K562 (cell line): ENCODE measurements at regions not wholly inside any gene's neighbourhood (a gene's known extent, or its start where the extent isn't known, plus 50 kb on each side); places are given as distances from the start of the nearest gene placed in this dataset.
A peak's percentile ranks its signal among the peaks of the same experiment; 100 is the strongest.

ENCODE experiments used
- ATAC-seq: fragments of 200-7000 bp; cut with Tn5 transposase; 3 replicates; pipeline ENCODE4 v1.9.1; 2020; ENCODE audit warnings: moderate library complexity
- BruUV-seq: library from RNA; stranded (reverse); fragments of 400-500 nt; replicated peaks from 2 replicates; lab custom pipeline; 2021; lab: Mats Ljungman, UMichigan
- CTCF ChIA-PET: fragments of 300-600 bp; formaldehyde crosslinking; extraction: SDS; loops from one replicate; lab custom pipeline; 2021; ENCODE audit warnings: low intra/inter-chr PET ratio; lab: Yijun Ruan, JAX
- POLR2A ChIA-PET: fragments of 300-600, 350-650 bp; sonication (Branson Sonifier 250); formaldehyde crosslinking; extraction: SDS; loops from one replicate; lab custom pipeline; 2021; ENCODE audit warnings: antibody characterized with exemption, inconsistent platforms; lab: Yijun Ruan, JAX
- DNase-seq, 4 experiments: peaks; one replicate each; pipeline versions ENCODE4 v3.0.0 to v3.0.0-alpha.2; 2011 to 2018; ENCODE audit warnings: low spot score in 3 of 4, mixed read lengths in 3 of 4; ENCODE audit errors: extremely low read depth in 1 of 4
- FAIRE-seq: peaks from 2 replicates; lab custom pipeline; 2011; peaks lifted over from hg19 to GRCh38; lab: Jason Lieb, UNC
- H2AFZ ChIP-seq: 2 replicates; pipeline ENCODE4 v1.6.0; 2011; ENCODE audit warnings: low read depth, low read length, control low read depth, inconsistent platforms
- H3K27ac ChIP-seq: fragments of 200-600 bp; 3 replicates; pipeline ENCODE4 v1.8.0; 2011; ENCODE audit warnings: low read depth, mild to moderate bottlenecking, control low read depth, inconsistent platforms, low read length, moderate library complexity, mixed read lengths; ENCODE audit errors: extremely low read depth
- H3K27me3 ChIP-seq, 2 experiments: fragments of 300-600 bp in 1 of 2; 2 replicates in 1 of 2; 3 replicates in 1 of 2; pipeline versions ENCODE4 v1.6.0 to v1.8.0; 2011; ENCODE audit warnings: inconsistent platforms in 2 of 2, low read length in 2 of 2, mild to moderate bottlenecking in 1 of 2, mixed read lengths in 1 of 2, moderate library complexity in 1 of 2; ENCODE audit not compliant: control insufficient read depth in 2 of 2, insufficient read depth in 2 of 2
- H3K36me3 ChIP-seq: fragments of 300-600 bp; 3 replicates; pipeline ENCODE4 v1.8.0; 2011; ENCODE audit warnings: mild to moderate bottlenecking, low read length, inconsistent platforms; ENCODE audit not compliant: control insufficient read depth, insufficient read depth
- H3K4me1 ChIP-seq, 2 experiments: fragments of 200-600 bp in 1 of 2; replicated peaks in 1 of 2; 2 replicates in 1 of 2; 3 replicates in 1 of 2; pipeline versions ENCODE4 v1.5.1 to v1.8.0; 2011; ENCODE audit warnings: inconsistent platforms in 2 of 2, low read length in 2 of 2, mild to moderate bottlenecking in 1 of 2, mixed read lengths in 1 of 2, moderate library complexity in 1 of 2; ENCODE audit not compliant: control insufficient read depth in 2 of 2, insufficient read depth in 2 of 2
- H3K4me2 ChIP-seq: 2 replicates; pipeline ENCODE4 v1.6.1; 2011; ENCODE audit warnings: low read length, control low read depth, inconsistent platforms, mixed read lengths; ENCODE audit not compliant: insufficient read depth
- H3K4me3 ChIP-seq: fragments of 200-600 bp; sonication (generic), shearing (Covaris generic); 2 replicates; pipeline ENCODE4 v1.5.1; 2016; ENCODE audit warnings: control low read depth, inconsistent platforms
- H3K79me2 ChIP-seq: fragments of 200-600 bp; 3 replicates; pipeline ENCODE4 v1.8.0; 2011; ENCODE audit warnings: low read length, inconsistent platforms; ENCODE audit not compliant: control insufficient read depth, insufficient read depth
- H3K9ac ChIP-seq, 2 experiments: 2 replicates each; pipeline versions ENCODE4 v1.6.0 to v1.6.1; 2011; ENCODE audit warnings: low read depth in 2 of 2, low read length in 2 of 2, control low read depth in 1 of 2, inconsistent platforms in 1 of 2, mild to moderate bottlenecking in 1 of 2, mixed read lengths in 1 of 2; ENCODE audit not compliant: insufficient read depth in 1 of 2
- H3K9me1 ChIP-seq: one replicate; pipeline ENCODE4 v1.6.0; 2011; ENCODE audit warnings: inconsistent platforms, mild to moderate bottlenecking, low read length, moderate library complexity; ENCODE audit not compliant: control insufficient read depth, insufficient read depth
- H3K9me3 ChIP-seq: replicated peaks from 2 replicates; pipeline ENCODE4 v1.5.1; 2011; ENCODE audit warnings: low read depth, low read length, inconsistent platforms; ENCODE audit not compliant: control insufficient read depth, insufficient read depth
- H4K20me1 ChIP-seq: replicated peaks from 2 replicates; pipeline ENCODE4 v1.6.1; 2011; ENCODE audit warnings: low read length, inconsistent platforms, mixed read lengths; ENCODE audit not compliant: control insufficient read depth, insufficient read depth
- CBX3 ChIP-seq, 2 experiments: IDR thresholded peaks; 1 replicate in 1 of 2; 2 replicates in 1 of 2; pipeline ENCODE4 v1.6.1; 2012; ENCODE audit warnings: inconsistent platforms in 2 of 2, low read length in 2 of 2, borderline replicate concordance in 1 of 2, control low read depth in 1 of 2
- CCNT2 ChIP-seq: IDR thresholded peaks from 2 replicates; pipeline ENCODE4 v1.6.1; 2011; ENCODE audit warnings: borderline replicate concordance, low read depth, mild to moderate bottlenecking, moderate library complexity, mixed read lengths, low read length; ENCODE audit not compliant: insufficient read length; ENCODE audit errors: extremely low read depth
- CHD4 ChIP-seq: fragments of 200-600 bp; sonication (generic); IDR thresholded peaks from 3 replicates; pipeline ENCODE4 v1.6.1; 2012; ENCODE audit warnings: low read depth, mild to moderate bottlenecking, mixed read lengths, low read length, inconsistent platforms; ENCODE audit not compliant: insufficient read depth, insufficient replicate concordance, poor library complexity, severe bottlenecking
- DACH1 ChIP-seq: fragments of 450-650 bp; IDR thresholded peaks from 2 replicates; pipeline ENCODE4 v1.6.1; 2018; ENCODE audit not compliant: partially characterized antibody
- EHMT2 ChIP-seq: fragments of 450-650 bp; IDR thresholded peaks from 2 replicates; pipeline ENCODE4 v1.6.1; 2018; ENCODE audit warnings: antibody characterized with exemption
- HBP1 ChIP-seq: fragments of 450-650 bp; formaldehyde crosslinking; IDR thresholded peaks from 2 replicates; pipeline ENCODE4 v1.4.0; 2022; ENCODE audit warnings: missing genetic modification characterization
- HNRNPK ChIP-seq: fragments of 200-400 bp; formaldehyde crosslinking; IDR thresholded peaks from one replicate; pipeline ENCODE4 v1.6.1; 2018; ENCODE audit warnings: mild to moderate bottlenecking, low read depth, low read length; ENCODE audit not compliant: poor library complexity, severe bottlenecking
- KAT8 ChIP-seq: fragments of 450-650 bp; IDR thresholded peaks from 2 replicates; pipeline ENCODE4 v1.6.1; 2016; ENCODE audit warnings: low read depth, mild to moderate bottlenecking
- NEUROD1 ChIP-seq: fragments of 150-350 bp; IDR thresholded peaks from 2 replicates; pipeline ENCODE4 v1.6.1; 2014; ENCODE audit warnings: borderline replicate concordance, low read length, low read depth; ENCODE audit not compliant: partially characterized antibody
- NFATC3 ChIP-seq: fragments of 450-650 bp; IDR thresholded peaks from 2 replicates; pipeline ENCODE4 v1.6.1; 2017; ENCODE audit warnings: mild to moderate bottlenecking
- NR2F6 ChIP-seq: fragments of 450-650 bp; formaldehyde crosslinking; IDR thresholded peaks from 2 replicates; pipeline ENCODE4 v1.4.0; 2020; ENCODE audit warnings: mild to moderate bottlenecking
- SPI1 ChIP-seq: IDR thresholded peaks from 2 replicates; pipeline ENCODE4 v1.6.1; 2011; ENCODE audit warnings: low read depth, low read length, control low read depth, borderline replicate concordance
- THRB ChIP-seq: fragments of 450-650 bp; formaldehyde crosslinking; conservative IDR thresholded peaks from 2 replicates; pipeline ENCODE4 v1.4.0; 2022; ENCODE audit warnings: mild to moderate bottlenecking, missing genetic modification characterization
- ZFX ChIP-seq: sonication (generic); formaldehyde crosslinking; IDR thresholded peaks from 2 replicates; pipeline ENCODE4 v1.8.0; 2022; ENCODE audit warnings: mild to moderate bottlenecking, missing genetic modification reagents, moderate library complexity
- ZNF263 ChIP-seq: sonication (generic); formaldehyde crosslinking; IDR thresholded peaks from 2 replicates; pipeline ENCODE4 v1.8.0; 2022; ENCODE audit warnings: mild to moderate bottlenecking, missing genetic modification reagents, borderline replicate concordance
- WGBS: fragments of 100-300 bp; shearing (Covaris generic); methylation state at CpG from one replicate; pipeline ENCODE4 v1.1.6; 2016; ENCODE audit warnings: low coverage, mixed read lengths; ENCODE audit not compliant: insufficient coverage; ENCODE audit errors: missing lambda C conversion rate; 5-methylcytosine and 5-hydroxymethylcytosine counted together
- in situ Hi-C: fragments of 300-500 bp; cut with MboI; formaldehyde crosslinking; loops from 4 replicates; pipeline ENCODE4 v1.15.0; 2018; ENCODE audit warnings: inconsistent platforms, mixed read lengths
- intact Hi-C: fragments of 100-400 bp; cut with micrococcal nuclease; formaldehyde crosslinking; loops from 2 replicates; pipeline ENCODE4 v1.14.2; 2022

GRCh38 chr6:165841153-165841558 lies 178.1 kb upstream of the PDE10A start:
- H3K4me1 ChIP-seq, result no peaks in the 10 kb centered on the region
- no peak for DNase-seq
- in situ Hi-C loops, result no loop called here

GRCh38 chr6:165837948-165838745 lies 175.1 kb upstream of the PDE10A start:
- POLR2A ChIA-PET, result interaction anchor here (1.1 kb wide), 1 partner anchor 9 kb away, joined by 3 read pairs; no protein-coding TSS in a partner anchor
- no TSS peak for BruUV-seq
- no peak for TF ChIP-seq THRB (CRISPR knock-in tag)
- TF ChIP-seq KAT8, result no peak
- TF ChIP-seq HNRNPK, result no peak
- no peak for TF ChIP-seq HBP1
- TF ChIP-seq DACH1, result no peak
- no peak for TF ChIP-seq EHMT2
- no peak for TF ChIP-seq CCNT2
- no peak for TF ChIP-seq NFATC3
- TF ChIP-seq ZNF263 (CRISPR knock-in tag), result no peak
- no peak for TF ChIP-seq ZFX (CRISPR knock-in tag)
- TF ChIP-seq NR2F6 (CRISPR knock-in tag), result no peak

More at GRCh38 chr6:165841153-165841558, 178.1 kb upstream of the PDE10A start:
- WGBS, result under 1% methylated on average over 9 of the region's 9 CpGs
- POLR2A ChIA-PET, result no interaction called here
- no peaks in the 10 kb centered on the region for H3K36me3 ChIP-seq
- H3K9me3 ChIP-seq, result no peaks in the 10 kb centered on the region
- no peak overlapping the region for H3K27ac ChIP-seq
- no peaks in the 10 kb centered on the region for H3K9me1 ChIP-seq
- no peak; the same call in 2 of the 3 replicates for ATAC-seq
- H2AFZ ChIP-seq, result no peak overlapping the region
- no peak for FAIRE-seq
- H3K4me3 ChIP-seq, result no peak overlapping the region
- H4K20me1 ChIP-seq, result no peaks in the 10 kb centered on the region
- H3K79me2 ChIP-seq, result no peaks in the 10 kb centered on the region
- TF ChIP-seq SPI1 (no peak), CBX3 (IDR thresholded peaks at IDR 0.05; ENCODE audit: borderline replicate concordance in 1 of 2, low read length in 2 of 2) (no peak), CHD4 (no peak), NEUROD1 (no peak)
- H3K9ac ChIP-seq, result no peak overlapping the region
- peaks cover 4 to 22% of the 10 kb centered on the region in 2 experiments; a peak in 4 of 5 replicates for H3K27me3 ChIP-seq
- intact Hi-C loops, result no loop called here
- H3K4me2 ChIP-seq, result no peak overlapping the region
- BruUV-seq, result no TSS peak
- CTCF ChIA-PET, result no interaction called here

More at GRCh38 chr6:165837948-165838745, 175.1 kb upstream of the PDE10A start:
- H3K9ac ChIP-seq, result no peak overlapping the region
- H3K9me3 ChIP-seq, result no peaks in the 10 kb centered on the region
- H3K27ac ChIP-seq, result no peak overlapping the region
- no peaks in the 10 kb centered on the region for H3K9me1 ChIP-seq
- peak; percentile 51 for FAIRE-seq
- CTCF ChIA-PET, result no interaction called here
- intact Hi-C loops, result no loop called here
- no peak overlapping the region for H2AFZ ChIP-seq
- H3K4me1 ChIP-seq, result no peaks in the 10 kb centered on the region
- no peaks in the 10 kb centered on the region; the same call in 1 of the 2 replicates for H4K20me1 ChIP-seq
- H3K4me3 ChIP-seq, result no peak overlapping the region
- no peaks in the 10 kb centered on the region for H3K36me3 ChIP-seq
- H3K79me2 ChIP-seq, result no peaks in the 10 kb centered on the region
- no peak for DNase-seq
- WGBS, result under 1% methylated on average over 9 of the region's 9 CpGs
- H3K4me2 ChIP-seq, result no peak overlapping the region
- peaks cover 2 to 35% of the 10 kb centered on the region in 2 experiments; a peak in 3 of 5 replicates for H3K27me3 ChIP-seq
- in situ Hi-C loops, result no loop called here
- no peak for ATAC-seq
